CD4-positive, CD25-positive, alpha-beta regulatory T cell (primary cell): ENCODE measurements at regions not wholly inside any gene's neighbourhood (a gene's known extent, or its start where the extent isn't known, plus 50 kb on each side); places are given as distances from the start of the nearest gene placed in this dataset.

Experiments
- ATAC-seq, 2 donors: fragments of 150-1000 bp; cut with Tn5 transposase; one replicate each; pipeline ENCODE4 v1.10.0; 2021; ENCODE audit warnings: low read depth in 2 of 2, moderate number of reproducible peaks in 2 of 2, moderate library complexity in 1 of 2
- DNase-seq, 3 donors: peaks; one replicate each; pipeline versions ENCODE4 v3.0.0 to v3.0.0-alpha.2; 2012 to 2022; ENCODE audit warnings: mixed read lengths in 1 of 3
- H3K27ac ChIP-seq: one replicate; pipeline ENCODE4 v1.7.0; 2013; ENCODE audit warnings: mild to moderate bottlenecking, low read length; ENCODE audit not compliant: insufficient read depth, poor library complexity, severe bottlenecking
- H3K27me3 ChIP-seq: one replicate; pipeline ENCODE4 v1.7.0; 2013; ENCODE audit warnings: low read length; ENCODE audit not compliant: control insufficient read depth, insufficient read depth
- H3K36me3 ChIP-seq: one replicate; pipeline ENCODE4 v1.7.0; 2013; ENCODE audit warnings: mild to moderate bottlenecking, low read length, moderate library complexity; ENCODE audit not compliant: control insufficient read depth, insufficient read depth
- H3K4me1 ChIP-seq: 2 replicates; pipeline ENCODE4 v1.7.0; 2013; ENCODE audit warnings: mild to moderate bottlenecking, low read length; ENCODE audit not compliant: insufficient read depth, control insufficient read depth, poor library complexity, severe bottlenecking
- H3K4me3 ChIP-seq: one replicate; pipeline ENCODE4 v1.7.0; 2013; ENCODE audit warnings: low read depth, mild to moderate bottlenecking, low read length, moderate library complexity
- H3K9me3 ChIP-seq, 2 experiments: 1 replicate in 1 of 2; 2 replicates in 1 of 2; pipeline ENCODE4 v1.7.0; 2013; ENCODE audit warnings: low read length in 2 of 2, mild to moderate bottlenecking in 1 of 2, moderate library complexity in 1 of 2; ENCODE audit not compliant: control insufficient read depth in 2 of 2
- H3K27ac Mint-ChIP-seq, 3 donors: one replicate each; pipeline ENCODE4 v1.8.0; 2020 to 2022; ENCODE audit warnings: mild to moderate bottlenecking in 3 of 3, mixed read lengths in 3 of 3, moderate library complexity in 2 of 3
- H3K27me3 Mint-ChIP-seq: one replicate; pipeline ENCODE4 v1.8.0; 2022; ENCODE audit warnings: mild to moderate bottlenecking, mixed read lengths
- H3K36me3 Mint-ChIP-seq: one replicate; pipeline ENCODE4 v1.8.0; 2020; ENCODE audit warnings: mixed read lengths
- H3K4me1 Mint-ChIP-seq, 4 donors: one replicate each; pipeline ENCODE4 v1.8.0; 2020 to 2022; ENCODE audit warnings: mixed read lengths in 4 of 4, mild to moderate bottlenecking in 1 of 4
- H3K4me3 Mint-ChIP-seq, 4 donors: one replicate each; pipeline ENCODE4 v1.8.0; 2020 to 2022; ENCODE audit warnings: mild to moderate bottlenecking in 4 of 4, mixed read lengths in 4 of 4, moderate library complexity in 3 of 4
- H3K9me3 Mint-ChIP-seq, 7 donors: one replicate each; pipeline ENCODE4 v1.8.0; 2020 to 2022; ENCODE audit warnings: mixed read lengths in 7 of 7, mild to moderate bottlenecking in 3 of 7, moderate library complexity in 2 of 7

- no peak overlapping the region for H3K27ac Mint-ChIP-seq
- H3K9me3 Mint-ChIP-seq = peaks cover 2 to 17% (median 10%) of the 10 kb centered on the region in 7 donors
- Histone ChIP-seq H3K4me3 (no peak overlapping the region), H3K9me3 (no peaks in the 10 kb centered on the region), H3K27me3 (no peaks in the 10 kb centered on the region), H3K27ac (no peak overlapping the region), H3K36me3 (no peaks in the 10 kb centered on the region), H3K4me1 (no peaks in the 10 kb centered on the region)
- no peaks in the 10 kb centered on the region for H3K36me3 Mint-ChIP-seq
- DNase-seq (no peak), ATAC-seq (no peak)
- no peak overlapping the region for H3K4me3 Mint-ChIP-seq
- H3K4me1 Mint-ChIP-seq = no peaks in the 10 kb centered on the region
- H3K27me3 Mint-ChIP-seq = no peaks in the 10 kb centered on the region
Observed at GRCh38 chr4:19095491-19096046, 1074.0 kb upstream of the LCORL start.

DNA sequence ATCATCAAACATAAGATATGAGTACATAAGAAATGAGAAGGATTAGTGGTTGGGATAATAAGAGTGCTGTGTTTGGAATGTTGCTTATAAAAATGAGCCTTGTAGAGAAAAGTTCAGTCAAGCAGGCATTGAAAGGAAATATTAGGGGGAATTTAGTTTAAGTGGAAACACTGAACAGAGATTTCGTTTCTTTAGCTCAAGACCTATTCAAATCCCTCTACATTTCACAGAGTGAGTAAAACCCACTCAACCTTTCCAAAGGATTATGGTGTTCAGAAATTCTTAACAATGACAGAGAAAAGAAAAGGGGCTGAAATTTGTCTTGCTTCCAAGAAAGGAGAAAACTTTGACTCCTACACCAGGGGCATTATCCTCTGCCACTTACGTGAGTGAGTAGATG lies 1072.4 kb upstream of the LCORL start:
- no peak overlapping the region for H3K4me3 ChIP-seq
- ATAC-seq (no peak), DNase-seq (no peak)
- no peaks in the 10 kb centered on the region for H3K4me1 ChIP-seq
- no peaks in the 10 kb centered on the region for H3K4me1 Mint-ChIP-seq
- no peaks in the 10 kb centered on the region for H3K36me3 ChIP-seq
- H3K27me3 Mint-ChIP-seq = no peaks in the 10 kb centered on the region
- H3K27ac ChIP-seq = no peak overlapping the region
- H3K9me3 ChIP-seq = no peaks in the 10 kb centered on the region
- no peak overlapping the region for H3K27ac Mint-ChIP-seq
- no peaks in the 10 kb centered on the region for H3K36me3 Mint-ChIP-seq
- no peak overlapping the region for H3K4me3 Mint-ChIP-seq
- no peaks in the 10 kb centered on the region for H3K27me3 ChIP-seq
- H3K9me3 Mint-ChIP-seq = peaks cover 2 to 24% (median 9%) of the 10 kb centered on the region in 7 donors

GRCh38 chr4:19092797-19093196 lies 1071.2 kb upstream of the LCORL start:
- ATAC-seq = no peak
- H3K4me1 Mint-ChIP-seq = no peaks in the 10 kb centered on the region
- peaks cover 0 to 7% of the 10 kb centered on the region in 2 experiments for H3K9me3 ChIP-seq
- H3K4me3 ChIP-seq = no peak overlapping the region
- DNase-seq = no peak
- no peaks in the 10 kb centered on the region for H3K27me3 Mint-ChIP-seq
- H3K9me3 Mint-ChIP-seq = peaks cover 0 to 25% (median 9%) of the 10 kb centered on the region in 7 donors
- no peaks in the 10 kb centered on the region for H3K27me3 ChIP-seq
- no peaks in the 10 kb centered on the region for H3K36me3 Mint-ChIP-seq
- no peak overlapping the region for H3K27ac ChIP-seq
- no peaks in the 10 kb centered on the region for H3K36me3 ChIP-seq
- no peak overlapping the region for H3K4me3 Mint-ChIP-seq
- no peaks in the 10 kb centered on the region for H3K4me1 ChIP-seq
- no peak overlapping the region for H3K27ac Mint-ChIP-seq

GRCh38 chr4:19074036-19074435 lies 1052.5 kb upstream of the LCORL start:
- Mint-ChIP-seq H3K36me3 (no peaks in the 10 kb centered on the region), H3K4me1 (no peaks in the 10 kb centered on the region), H3K27ac (no peak overlapping the region), H3K9me3 (peaks cover 0 to 24% (median 7%) of the 10 kb centered on the region in 7 donors), H3K4me3 (no peak overlapping the region), H3K27me3 (no peaks in the 10 kb centered on the region)
- no peak for ATAC-seq
- H3K4me1 ChIP-seq = no peaks in the 10 kb centered on the region
- H3K27ac ChIP-seq = no peak overlapping the region
- DNase-seq = no peak
- no peaks in the 10 kb centered on the region for H3K36me3 ChIP-seq
- no peaks in the 10 kb centered on the region for H3K27me3 ChIP-seq
- H3K4me3 ChIP-seq = no peak overlapping the region
- H3K9me3 ChIP-seq = no peaks in the 10 kb centered on the region

DNA sequence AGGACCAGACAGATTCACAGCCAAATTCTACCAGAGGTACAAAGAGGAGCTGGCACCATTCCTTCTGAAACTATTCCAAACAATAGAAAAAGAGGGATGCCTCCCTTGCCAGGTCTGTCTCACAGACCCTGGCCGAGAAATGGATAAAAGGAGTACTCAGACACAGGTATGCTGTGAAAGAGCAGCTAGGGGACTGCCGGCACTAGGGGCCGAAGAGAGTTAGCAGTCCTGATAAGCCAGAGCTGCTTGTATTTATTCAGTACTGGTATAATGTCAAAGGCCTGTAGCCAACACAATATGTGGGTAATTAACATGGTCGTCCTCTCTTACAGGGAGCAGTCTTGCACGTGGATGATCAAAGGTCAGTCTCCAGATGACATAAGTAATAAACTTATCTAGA lies 1042.1 kb upstream of the LCORL start:
- Histone ChIP-seq H3K9me3 (peaks cover 0 to 6% of the 10 kb centered on the region in 2 experiments), H3K27me3 (no peaks in the 10 kb centered on the region), H3K4me1 (no peaks in the 10 kb centered on the region), H3K36me3 (no peaks in the 10 kb centered on the region), H3K4me3 (no peak overlapping the region), H3K27ac (no peak overlapping the region)
- no peak overlapping the region for H3K4me3 Mint-ChIP-seq
- no peak for DNase-seq
- H3K27me3 Mint-ChIP-seq = no peaks in the 10 kb centered on the region
- H3K9me3 Mint-ChIP-seq = peaks cover 0 to 34% (median 6%) of the 10 kb centered on the region in 7 donors
- H3K36me3 Mint-ChIP-seq = no peaks in the 10 kb centered on the region
- H3K4me1 Mint-ChIP-seq = no peaks in the 10 kb centered on the region
- ATAC-seq = no peak
- no peak overlapping the region for H3K27ac Mint-ChIP-seq

- no peaks in the 10 kb centered on the region for H3K4me1 Mint-ChIP-seq
- DNase-seq (no peak), ATAC-seq (no peak)
- Histone ChIP-seq H3K36me3 (no peaks in the 10 kb centered on the region), H3K9me3 (peaks cover 0 to 6% of the 10 kb centered on the region in 2 experiments), H3K4me3 (no peak overlapping the region), H3K27ac (no peak overlapping the region), H3K4me1 (no peaks in the 10 kb centered on the region), H3K27me3 (no peaks in the 10 kb centered on the region)
- H3K27ac Mint-ChIP-seq = no peak overlapping the region
- H3K9me3 Mint-ChIP-seq = peaks cover 5 to 13% (median 10%) of the 10 kb centered on the region in 7 donors
- no peaks in the 10 kb centered on the region for H3K36me3 Mint-ChIP-seq
- no peak overlapping the region for H3K4me3 Mint-ChIP-seq
- no peaks in the 10 kb centered on the region for H3K27me3 Mint-ChIP-seq
Observed at GRCh38 chr4:19054916-19055315, 1033.4 kb upstream of the LCORL start.

DNA sequence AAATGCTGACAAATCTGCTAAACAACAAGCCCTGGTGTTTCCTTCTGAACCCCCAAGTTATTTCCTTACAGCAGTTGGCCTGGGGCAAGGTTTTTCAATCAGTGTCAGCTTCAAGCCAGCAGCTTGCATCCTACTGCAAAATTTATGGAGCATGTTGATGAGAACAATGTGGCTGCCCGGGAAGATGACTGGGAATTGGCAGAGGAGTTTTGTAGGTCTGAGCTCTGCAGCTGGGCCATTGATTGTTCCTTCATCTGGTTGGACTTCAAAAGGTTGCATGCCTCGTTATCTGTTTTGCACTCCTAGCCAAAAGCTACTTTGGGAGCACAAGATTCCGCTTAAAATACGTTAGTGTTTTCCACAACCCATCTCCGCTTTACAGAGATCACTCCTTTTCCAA lies 1030.3 kb upstream of the LCORL start:
- no peak overlapping the region for H3K4me3 Mint-ChIP-seq
- ATAC-seq = no peak
- Histone ChIP-seq H3K4me1 (no peaks in the 10 kb centered on the region), H3K27me3 (no peaks in the 10 kb centered on the region), H3K9me3 (no peaks in the 10 kb centered on the region), H3K27ac (no peak overlapping the region), H3K36me3 (no peaks in the 10 kb centered on the region), H3K4me3 (no peak overlapping the region)
- no peaks in the 10 kb centered on the region for H3K4me1 Mint-ChIP-seq
- no peak for DNase-seq
- H3K9me3 Mint-ChIP-seq = peaks cover 5 to 14% (median 8%) of the 10 kb centered on the region in 7 donors
- H3K36me3 Mint-ChIP-seq = no peaks in the 10 kb centered on the region
- H3K27ac Mint-ChIP-seq = no peak overlapping the region
- no peaks in the 10 kb centered on the region for H3K27me3 Mint-ChIP-seq

DNA sequence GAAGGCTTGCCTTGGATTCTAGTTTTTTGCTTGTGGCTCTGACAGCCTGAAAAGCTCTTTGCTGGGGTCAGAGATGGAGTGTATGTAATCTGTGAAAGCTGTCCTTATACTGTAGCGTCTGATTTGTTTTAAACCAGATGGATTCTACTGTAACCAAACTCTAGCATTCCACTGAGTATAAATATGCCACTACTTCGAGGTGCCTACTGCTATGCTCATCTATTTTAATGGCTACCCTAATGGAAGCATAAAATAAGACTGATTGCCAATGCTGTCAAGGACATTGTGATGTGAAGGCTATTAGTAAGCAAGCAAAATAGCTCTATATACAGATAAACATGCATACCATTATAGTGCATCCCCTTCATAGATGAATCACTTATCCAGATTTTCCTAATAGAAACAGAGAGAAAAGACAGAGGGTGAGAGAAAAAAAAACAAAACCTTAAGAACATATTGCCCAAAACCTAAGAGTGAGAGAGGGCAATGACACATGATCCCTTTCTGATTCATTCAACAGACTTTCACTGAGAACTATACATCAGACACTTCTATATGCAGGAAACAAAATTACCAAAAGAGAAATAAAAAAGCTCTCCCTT lies 1025.8 kb upstream of the LCORL start:
- no peak overlapping the region for H3K27ac ChIP-seq
- H3K9me3 ChIP-seq = peaks cover 2 to 4% of the 10 kb centered on the region in 2 experiments
- H3K36me3 Mint-ChIP-seq = no peaks in the 10 kb centered on the region
- H3K9me3 Mint-ChIP-seq = peaks cover 3 to 16% (median 12%) of the 10 kb centered on the region in 7 donors
- no peaks in the 10 kb centered on the region for H3K4me1 ChIP-seq
- H3K4me3 Mint-ChIP-seq = no peak overlapping the region
- H3K4me3 ChIP-seq = no peak overlapping the region
- H3K27me3 Mint-ChIP-seq = no peaks in the 10 kb centered on the region
- H3K4me1 Mint-ChIP-seq = no peaks in the 10 kb centered on the region
- DNase-seq (no peak), ATAC-seq (no peak)
- H3K27ac Mint-ChIP-seq = no peak overlapping the region
- H3K36me3 ChIP-seq = no peaks in the 10 kb centered on the region
- no peaks in the 10 kb centered on the region for H3K27me3 ChIP-seq
